NOMO-1 (cell line): ENCODE measurements at regions not wholly inside any gene's neighbourhood (a gene's known extent, or its start where the extent isn't known, plus 50 kb on each side); places are given as distances from the start of the nearest gene placed in this dataset.

Experiments
- DNase-seq, 2 experiments: peaks; one replicate each; lab custom pipeline; 2025; ENCODE audit not compliant: unreplicated experiment in 2 of 2; lab: John Stamatoyannopoulos, UW

DNA sequence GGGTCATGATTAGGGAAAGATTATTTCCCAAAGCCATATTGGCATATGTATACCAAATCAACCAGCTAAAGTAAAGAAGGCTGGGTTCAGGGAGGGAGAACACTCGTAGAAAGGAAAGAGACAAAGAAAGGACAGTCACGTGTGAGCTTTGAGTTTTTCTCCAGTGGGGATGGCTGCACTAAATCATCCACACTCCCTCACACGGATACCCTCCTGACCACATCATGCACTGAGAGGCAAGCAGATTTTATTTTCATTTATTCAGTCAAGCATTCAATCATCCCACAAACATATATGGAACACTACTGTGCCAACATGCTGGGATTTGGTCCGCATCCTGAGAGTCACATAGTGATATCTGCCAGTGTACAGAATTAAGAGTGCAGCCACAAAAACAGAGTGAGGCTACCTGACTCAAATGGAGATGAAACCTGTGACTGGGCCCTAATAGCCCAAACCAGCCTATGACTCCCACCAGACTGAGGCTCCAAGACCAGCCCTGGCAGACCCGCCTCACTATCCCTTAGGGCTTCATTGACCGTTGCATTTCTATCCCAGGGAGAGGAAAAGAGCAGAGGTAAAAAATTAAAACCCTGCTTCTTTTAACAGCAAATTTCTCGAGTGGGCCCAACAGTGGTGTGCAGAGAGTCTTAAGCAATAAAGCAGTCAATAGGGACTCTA, 155.9 kb downstream of the BARHL2 start:
- no peak for DNase-seq

DNA sequence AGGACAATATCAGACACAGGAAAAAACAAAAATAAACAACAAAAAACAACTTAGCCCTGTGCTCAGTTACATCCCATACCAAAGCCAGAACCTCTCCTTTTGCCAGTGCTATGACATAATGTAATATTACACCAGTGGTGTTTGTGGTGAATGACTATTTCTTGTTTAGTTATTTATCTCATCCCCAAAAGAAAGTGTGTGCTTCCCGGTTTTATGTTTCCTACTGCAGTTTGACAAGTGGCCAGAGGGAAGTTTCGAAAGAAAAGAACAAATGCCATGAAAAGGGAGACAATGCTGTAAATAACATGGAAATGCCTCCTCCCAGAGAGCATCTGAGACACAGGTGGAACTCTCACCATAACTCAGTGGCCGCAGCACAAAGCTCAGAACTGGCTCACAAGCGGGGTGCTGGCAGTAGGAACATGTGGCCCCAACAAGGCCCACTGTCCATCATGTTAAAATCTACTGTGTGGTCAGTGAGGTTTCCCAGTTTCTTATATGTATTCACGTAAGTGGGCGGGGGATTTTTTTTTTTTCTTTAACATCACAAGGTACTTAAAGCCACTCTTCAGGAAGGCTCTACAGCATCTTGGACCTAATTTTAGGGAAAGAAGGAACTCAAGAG, 158.2 kb downstream of the BARHL2 start:
- DNase-seq, result no peak

- no peak for DNase-seq
Measured at GRCh38 chr1:90558126-90558525, 159.0 kb downstream of the BARHL2 start.

- DNase-seq, result no peak
Measured at GRCh38 chr1:90557706-90558105, 159.4 kb downstream of the BARHL2 start.

GRCh38 chr1:90550626-90551406, 166.3 kb downstream of the BARHL2 start:
- DNase-seq, result no peak

DNA sequence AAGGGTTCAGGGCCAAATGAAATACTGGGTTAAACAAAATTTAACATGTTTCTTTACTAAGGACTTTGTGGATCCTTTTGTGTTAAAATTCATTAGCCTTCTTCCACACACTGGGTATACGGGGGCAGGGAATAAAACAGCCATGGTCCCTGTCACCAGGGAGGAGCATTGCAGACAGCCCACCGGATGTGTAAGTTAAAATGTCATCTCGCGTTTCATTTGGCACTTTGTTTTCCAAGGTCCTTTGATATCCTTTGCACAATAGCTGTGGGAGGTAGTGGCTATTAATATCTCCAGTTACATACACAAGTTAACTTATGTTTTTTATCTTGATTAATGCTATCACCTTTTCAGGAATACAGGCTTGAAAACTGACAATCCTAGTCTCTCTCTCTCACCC, 172.7 kb downstream of the BARHL2 start:
- DNase-seq, result no peak

- DNase-seq, result no peak
Measured at GRCh38 chr1:90537606-90538362, 179.3 kb downstream of the BARHL2 start.

DNA sequence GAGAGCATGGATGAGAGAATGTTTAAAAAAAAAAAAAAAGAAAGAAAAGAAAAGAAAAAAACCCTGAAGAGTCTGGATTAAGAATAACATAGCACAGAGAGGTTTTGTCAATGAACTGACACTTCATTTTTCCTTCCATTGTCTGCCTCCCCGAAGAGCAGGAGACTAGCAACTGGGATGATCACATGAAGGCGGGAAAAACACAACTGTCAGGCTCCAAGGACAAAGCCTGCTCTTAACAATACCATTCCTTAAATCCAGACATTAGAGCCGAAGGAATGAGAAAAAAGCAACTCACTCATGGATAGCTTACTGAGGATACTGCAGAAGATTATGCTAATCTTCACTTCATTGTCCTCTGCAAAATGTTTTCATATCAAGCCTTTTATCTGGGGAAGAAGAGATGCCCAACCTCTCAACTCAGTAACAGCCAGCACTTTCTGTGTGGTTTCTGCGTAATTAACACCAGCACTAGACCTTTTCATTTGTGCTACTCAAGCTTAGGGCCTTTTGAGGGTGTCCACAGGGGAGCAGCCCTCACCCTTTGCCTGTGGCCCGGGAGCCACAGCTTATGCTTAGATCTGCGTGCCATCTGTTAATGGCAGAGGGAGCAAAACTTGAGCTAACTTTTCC, 182.3 kb downstream of the BARHL2 start:
- no peak for DNase-seq

DNA sequence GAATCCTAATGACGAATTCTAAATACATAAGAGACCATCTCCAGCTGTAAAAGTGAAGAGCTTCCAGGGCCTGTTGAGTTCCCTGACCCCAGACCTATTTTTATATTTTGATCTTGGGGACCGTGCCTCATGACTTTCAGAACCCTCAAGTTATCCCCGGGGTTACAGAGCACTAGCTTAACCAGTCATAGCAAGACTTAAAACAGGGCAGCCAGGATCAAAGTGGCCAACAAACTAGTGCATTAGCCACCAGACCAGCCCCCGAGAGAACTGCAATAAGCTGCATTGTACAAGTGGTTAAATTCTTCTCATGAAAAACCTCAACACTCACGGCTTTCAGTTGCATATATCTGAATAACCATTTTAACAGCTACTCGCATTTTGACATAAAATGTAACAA, 183.0 kb downstream of the BARHL2 start:
- no peak for DNase-seq

GRCh38 chr1:90526954-90527353, 190.1 kb downstream of the BARHL2 start:
- no peak for DNase-seq

DNA sequence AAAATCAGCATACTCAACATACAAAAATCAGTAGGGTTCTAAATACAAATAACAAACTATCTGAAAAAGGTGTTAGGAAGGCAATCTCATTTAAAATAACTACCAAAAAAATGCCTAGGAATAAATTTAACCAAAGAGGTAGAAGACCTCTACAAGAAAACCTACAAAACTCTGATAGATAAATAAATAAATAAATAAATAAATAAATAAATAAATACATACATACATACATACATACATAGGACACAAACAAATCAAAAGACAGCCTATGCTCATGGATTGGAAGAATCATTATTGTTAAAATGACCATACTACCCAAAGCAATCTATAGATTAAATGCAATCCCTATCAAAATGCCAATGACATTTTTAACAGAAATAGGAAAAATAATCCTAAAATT, 194.7 kb downstream of the BARHL2 start:
- DNase-seq, result no peak

DNA sequence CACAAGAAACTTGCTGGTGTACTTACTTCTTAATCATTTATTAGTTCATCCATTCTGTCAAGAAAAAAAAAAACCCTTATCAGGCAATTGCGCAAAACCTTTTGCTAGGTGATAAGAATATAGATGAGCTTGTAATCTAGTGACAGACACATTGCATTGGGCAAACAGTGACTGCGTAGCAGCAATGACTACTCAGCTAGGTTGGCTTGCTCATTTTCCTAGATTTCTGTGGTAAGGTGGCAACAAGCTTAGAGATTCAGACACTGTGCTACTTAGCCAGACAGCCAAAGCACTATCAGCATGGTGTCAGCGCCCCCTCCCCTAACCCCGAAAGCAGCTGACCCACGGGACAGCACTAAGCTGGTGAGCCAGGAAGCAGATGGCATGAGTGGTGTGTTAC, 203.1 kb downstream of the BARHL2 start:
- no peak for DNase-seq

GRCh38 chr1:90512441-90512840, 204.7 kb downstream of the BARHL2 start:
- DNase-seq, result no peak

- DNase-seq, result no peak
Measured at GRCh38 chr1:90510143-90510542, 207.0 kb downstream of the BARHL2 start.

- peak in 1 of 2 experiments; percentile 0 for DNase-seq
Measured at GRCh38 chr1:90509225-90510048, 207.7 kb downstream of the BARHL2 start.

DNA sequence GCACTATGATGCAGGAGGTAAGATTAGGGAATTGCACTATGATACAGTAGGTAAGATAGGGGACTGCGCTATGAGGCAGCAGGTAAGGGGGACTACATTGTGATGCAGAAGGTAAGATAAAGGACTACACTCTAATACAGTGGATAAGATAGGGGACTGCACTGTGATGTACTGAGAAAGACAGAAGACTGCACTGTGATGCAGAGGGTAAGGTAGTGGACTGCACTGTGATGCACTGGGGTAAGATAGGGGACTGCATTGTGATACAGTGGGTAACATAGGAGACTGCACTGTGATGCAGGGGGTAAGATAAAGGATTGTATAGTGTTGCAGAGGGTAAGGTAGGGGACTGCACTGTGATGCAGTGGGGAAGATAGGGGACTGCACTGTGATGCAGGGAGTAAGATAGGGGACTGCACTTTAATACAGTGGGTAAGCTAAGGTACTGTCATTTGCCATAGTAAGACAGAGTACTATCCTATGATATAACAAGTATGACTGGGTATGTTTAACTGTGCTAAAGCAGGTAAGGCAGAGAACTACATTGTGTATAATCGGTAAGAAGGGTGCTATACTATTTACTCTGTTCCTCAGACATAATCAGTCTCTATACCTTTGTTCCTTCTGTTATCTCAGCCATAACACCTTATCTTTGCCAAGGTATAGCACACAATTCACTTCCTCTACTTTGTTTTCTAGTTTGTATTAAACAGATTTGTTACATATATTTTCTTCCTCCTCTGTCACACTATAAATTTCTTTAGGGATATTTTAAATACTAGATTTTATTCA, 208.5 kb downstream of the BARHL2 start:
- DNase-seq, result no peak

GRCh38 chr1:90507173-90507572, 209.9 kb downstream of the BARHL2 start:
- DNase-seq, result no peak

DNA sequence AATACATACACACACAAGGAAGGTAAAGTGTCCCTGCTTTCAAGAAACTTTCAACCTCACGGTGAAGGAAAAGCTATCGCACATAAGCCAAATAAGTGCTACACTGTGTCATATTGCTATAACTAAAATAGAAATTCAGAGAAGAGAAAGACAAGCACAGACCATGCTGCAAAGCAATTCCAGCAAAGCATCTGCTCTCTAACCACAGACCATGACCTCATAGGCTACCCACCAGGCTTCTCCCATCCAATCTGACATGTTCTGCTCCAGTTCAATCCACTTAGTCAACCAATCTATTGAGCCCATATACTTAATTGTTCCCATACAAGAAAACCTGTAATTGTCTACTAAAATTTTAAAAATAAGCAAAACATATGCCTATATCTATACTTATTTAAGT, 211.3 kb downstream of the BARHL2 start:
- DNase-seq, result no peak

DNA sequence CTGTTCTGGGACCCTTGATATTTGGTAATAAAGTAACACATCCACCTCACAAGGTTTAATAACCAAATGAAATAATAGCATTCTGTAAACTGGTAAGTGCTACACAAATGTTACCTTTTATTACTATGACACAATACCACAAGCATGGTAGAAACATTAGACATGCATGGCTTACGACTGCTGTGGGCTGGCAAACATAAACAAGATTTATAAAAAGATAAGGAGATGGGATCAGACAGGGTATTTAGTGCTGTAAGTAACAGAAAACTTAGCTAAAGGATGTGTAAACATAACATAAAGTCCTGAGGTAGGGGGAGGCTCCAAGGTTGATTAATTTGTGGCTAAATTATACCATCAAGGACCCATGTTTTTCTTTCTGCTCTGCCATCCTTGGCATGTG, 212.6 kb downstream of the BARHL2 start:
- DNase-seq, result no peak
